HG03565 (cell line): ENCODE measurements at regions not wholly inside any gene's neighbourhood (a gene's known extent, or its start where the extent isn't known, plus 50 kb on each side); places are given as distances from the start of the nearest gene placed in this dataset.

Source experiments
- ATAC-seq: cut with Tn5 transposase; IDR thresholded peaks from one replicate; pipeline ENCODE4 v1.9.1; 2021; ENCODE audit warnings: mild to moderate bottlenecking, moderate library complexity; ENCODE audit not compliant: unreplicated experiment

GRCh38 chr3:146928421-146929059 lies 323.4 kb upstream of the PLSCR5 start:
- ATAC-seq, result no peak

- ATAC-seq, result no peak
These were observed 316.5 kb upstream of the PLSCR5 start for GRCh38 chr3:146921693-146922092.

GRCh38 chr3:146914409-146914808 lies 309.3 kb upstream of the PLSCR5 start:
- ATAC-seq, result no peak

- ATAC-seq, result no peak
These were observed 307.3 kb upstream of the PLSCR5 start for GRCh38 chr3:146912241-146913015.

GRCh38 chr3:146903927-146904326 lies 298.8 kb upstream of the PLSCR5 start:
- ATAC-seq, result no peak

- ATAC-seq, result no peak
These were observed 294.0 kb upstream of the PLSCR5 start for GRCh38 chr3:146899171-146899570.

GRCh38 chr3:146896711-146897110 lies 291.6 kb upstream of the PLSCR5 start:
- no peak for ATAC-seq

- ATAC-seq, result no peak
These were observed 290.0 kb upstream of the PLSCR5 start for GRCh38 chr3:146895026-146895749.

GRCh38 chr3:146894406-146894805 lies 289.3 kb upstream of the PLSCR5 start:
- no peak for ATAC-seq

- ATAC-seq, result no peak
These were observed 286.9 kb upstream of the PLSCR5 start for GRCh38 chr3:146892041-146892440.

- no peak for ATAC-seq
These were observed 284.5 kb upstream of the PLSCR5 start for GRCh38 chr3:146889626-146890025.

- no peak for ATAC-seq
These were observed 283.0 kb upstream of the PLSCR5 start for GRCh38 chr3:146888176-146888575.

GRCh38 chr3:146884721-146885120 lies 279.6 kb upstream of the PLSCR5 start:
- ATAC-seq, result no peak

- no peak for ATAC-seq
These were observed 279.1 kb upstream of the PLSCR5 start for GRCh38 chr3:146884296-146884695.

GRCh38 chr3:146883288-146883687 lies 278.1 kb upstream of the PLSCR5 start:
- ATAC-seq, result no peak

- no peak for ATAC-seq
These were observed 277.0 kb upstream of the PLSCR5 start for GRCh38 chr3:146881966-146882760.

- ATAC-seq, result no peak
These were observed 276.2 kb upstream of the PLSCR5 start for GRCh38 chr3:146881356-146881755.

- ATAC-seq, result no peak
These were observed 268.6 kb upstream of the PLSCR5 start for GRCh38 chr3:146873748-146874147.

GRCh38 chr3:146865175-146865755 lies 260.1 kb upstream of the PLSCR5 start:
- ATAC-seq, result no peak

GRCh38 chr3:146861262-146861661 lies 256.1 kb upstream of the PLSCR5 start:
- ATAC-seq, result no peak

- no peak for ATAC-seq
These were observed 249.4 kb upstream of the PLSCR5 start for GRCh38 chr3:146854523-146854922.
